ENCODE measurements at regions not wholly inside any gene's neighbourhood (a gene's known extent, or its start where the extent isn't known, plus 50 kb on each side); places are given as distances from the start of the nearest gene placed in this dataset.

DNA sequence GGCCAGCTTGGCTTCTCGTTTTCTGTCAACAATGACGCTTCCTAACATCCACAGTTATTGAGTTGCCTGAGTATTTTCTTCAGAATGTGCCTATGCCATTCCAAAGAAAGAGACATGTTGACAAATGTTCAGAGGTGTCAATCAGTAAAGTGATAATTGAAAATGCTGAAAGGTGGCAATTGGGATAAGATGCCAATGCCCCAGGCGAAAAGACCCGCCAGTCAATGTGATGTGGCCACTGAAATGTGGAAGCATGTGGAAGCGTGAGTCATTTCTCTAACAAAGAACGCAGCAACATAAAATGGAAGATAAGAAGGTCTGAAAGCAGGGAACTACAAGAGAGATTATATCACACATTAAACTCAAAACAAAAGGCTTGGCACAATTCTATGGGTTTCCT is 882.2 kb upstream of the SLC10A2 start:
- TF ChIP-seq, protein P1, sequence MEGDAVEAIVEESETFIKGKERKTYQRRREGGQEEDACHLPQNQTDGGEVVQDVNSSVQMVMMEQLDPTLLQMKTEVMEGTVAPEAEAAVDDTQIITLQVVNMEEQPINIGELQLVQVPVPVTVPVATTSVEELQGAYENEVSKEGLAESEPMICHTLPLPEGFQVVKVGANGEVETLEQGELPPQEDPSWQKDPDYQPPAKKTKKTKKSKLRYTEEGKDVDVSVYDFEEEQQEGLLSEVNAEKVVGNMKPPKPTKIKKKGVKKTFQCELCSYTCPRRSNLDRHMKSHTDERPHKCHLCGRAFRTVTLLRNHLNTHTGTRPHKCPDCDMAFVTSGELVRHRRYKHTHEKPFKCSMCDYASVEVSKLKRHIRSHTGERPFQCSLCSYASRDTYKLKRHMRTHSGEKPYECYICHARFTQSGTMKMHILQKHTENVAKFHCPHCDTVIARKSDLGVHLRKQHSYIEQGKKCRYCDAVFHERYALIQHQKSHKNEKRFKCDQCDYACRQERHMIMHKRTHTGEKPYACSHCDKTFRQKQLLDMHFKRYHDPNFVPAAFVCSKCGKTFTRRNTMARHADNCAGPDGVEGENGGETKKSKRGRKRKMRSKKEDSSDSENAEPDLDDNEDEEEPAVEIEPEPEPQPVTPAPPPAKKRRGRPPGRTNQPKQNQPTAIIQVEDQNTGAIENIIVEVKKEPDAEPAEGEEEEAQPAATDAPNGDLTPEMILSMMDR (IDR thresholded peaks at IDR 0.05), result no peak
- TF ChIP-seq POLR2A (IDR thresholded peaks at IDR 0.05), result no peak

All from thyroid gland (tissue), 4 donors.